ENCODE measurements at regions not wholly inside any gene's neighbourhood (a gene's known extent, or its start where the extent isn't known, plus 50 kb on each side); places are given as distances from the start of the nearest gene placed in this dataset.
"Not testable (repeated sequence)": the region's sequence is repeated elsewhere in the genome, so short reads cannot be mapped to it uniquely, and the experiment has no call there.

DNA sequence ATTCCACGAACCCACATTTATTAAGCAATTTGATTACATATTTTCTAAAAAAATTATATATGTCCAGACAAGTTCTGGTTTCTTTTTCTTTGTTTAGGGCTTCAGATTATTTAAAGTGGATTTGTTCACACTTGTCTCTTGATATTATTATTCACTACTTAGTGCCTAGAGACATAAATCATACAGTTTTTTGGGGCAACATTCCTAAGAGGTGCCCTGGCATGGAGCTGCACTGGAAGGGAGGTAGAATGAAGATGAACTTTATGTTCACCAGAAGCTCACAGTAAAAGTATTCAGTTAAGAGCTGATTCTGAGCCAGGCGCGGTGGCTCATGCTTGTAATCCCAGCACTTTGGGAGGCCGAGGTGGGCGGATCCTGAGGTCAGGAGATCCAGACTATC, 762.7 kb upstream of the TMEFF2 start:
- Histone ChIP-seq H3K4me1 (ENCODE audit: control insufficient read depth, insufficient read depth, low read length) (no peaks in the 10 kb centered on the region), H3K4me3 (ENCODE audit: low read length) (no peak overlapping the region), H3K27ac (ENCODE audit: low read depth, low read length) (no peak overlapping the region), H3K27me3 (ENCODE audit: control insufficient read depth, insufficient read depth, low read length) (no peaks in the 10 kb centered on the region), H3K36me3 (ENCODE audit: control insufficient read depth, insufficient read depth, low read length) (no peaks in the 10 kb centered on the region), H3K9ac (ENCODE audit: low read length) (no peak overlapping the region)

DNA sequence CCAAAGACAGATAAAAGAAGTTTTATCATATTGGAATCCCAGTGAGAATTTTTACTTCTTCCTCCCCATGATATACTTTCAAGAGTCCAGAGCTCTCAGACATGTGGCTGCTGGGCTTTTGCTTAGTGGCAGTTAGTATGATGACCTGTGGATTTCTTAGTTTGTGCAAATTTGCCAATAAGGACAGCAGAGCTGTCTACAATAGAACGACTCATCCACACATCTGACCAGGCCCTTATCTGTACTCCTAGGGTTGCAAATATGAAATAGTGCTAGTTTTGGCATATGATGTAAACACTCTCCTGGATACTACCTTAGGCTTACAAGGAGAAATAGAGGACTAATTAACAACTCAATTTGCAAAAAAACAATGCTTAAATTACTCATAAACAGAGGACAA, 758.4 kb upstream of the TMEFF2 start:
- Histone ChIP-seq H3K9ac (ENCODE audit: low read length) (no peak overlapping the region), H3K36me3 (ENCODE audit: control insufficient read depth, insufficient read depth, low read length) (no peaks in the 10 kb centered on the region), H3K4me1 (ENCODE audit: control insufficient read depth, insufficient read depth, low read length) (no peaks in the 10 kb centered on the region), H3K27me3 (ENCODE audit: control insufficient read depth, insufficient read depth, low read length) (no peaks in the 10 kb centered on the region), H3K27ac (ENCODE audit: low read depth, low read length) (no peak overlapping the region), H3K4me3 (ENCODE audit: low read length) (no peak overlapping the region)

DNA sequence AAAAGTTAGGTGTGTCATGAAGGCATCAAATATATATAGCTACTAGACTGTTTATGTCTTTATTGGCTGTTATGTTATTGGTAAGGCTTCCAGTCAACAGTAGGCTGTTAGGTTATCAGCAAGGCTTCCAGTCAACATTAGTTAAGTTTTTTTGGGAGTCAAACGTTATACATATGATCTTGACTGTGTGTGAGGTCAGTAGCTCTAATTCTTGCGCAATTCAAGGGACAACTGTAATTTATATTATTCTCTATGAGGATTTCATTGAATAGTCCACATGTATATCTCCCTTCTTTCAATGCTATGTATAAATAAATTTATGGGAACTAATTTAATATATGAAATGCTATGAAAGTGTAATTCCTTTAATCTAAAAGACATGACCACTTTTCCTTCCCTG, 757.5 kb upstream of the TMEFF2 start:
- no peaks in the 10 kb centered on the region for H3K27me3 ChIP-seq (ENCODE audit: control insufficient read depth, insufficient read depth, low read length)
- no peak overlapping the region for H3K9ac ChIP-seq (ENCODE audit: low read length)
- H3K4me3 ChIP-seq (ENCODE audit: low read length), result no peak overlapping the region
- H3K4me1 ChIP-seq (ENCODE audit: control insufficient read depth, insufficient read depth, low read length), result no peaks in the 10 kb centered on the region
- H3K27ac ChIP-seq (ENCODE audit: low read depth, low read length), result no peak overlapping the region
- H3K36me3 ChIP-seq (ENCODE audit: control insufficient read depth, insufficient read depth, low read length), result no peaks in the 10 kb centered on the region

DNA sequence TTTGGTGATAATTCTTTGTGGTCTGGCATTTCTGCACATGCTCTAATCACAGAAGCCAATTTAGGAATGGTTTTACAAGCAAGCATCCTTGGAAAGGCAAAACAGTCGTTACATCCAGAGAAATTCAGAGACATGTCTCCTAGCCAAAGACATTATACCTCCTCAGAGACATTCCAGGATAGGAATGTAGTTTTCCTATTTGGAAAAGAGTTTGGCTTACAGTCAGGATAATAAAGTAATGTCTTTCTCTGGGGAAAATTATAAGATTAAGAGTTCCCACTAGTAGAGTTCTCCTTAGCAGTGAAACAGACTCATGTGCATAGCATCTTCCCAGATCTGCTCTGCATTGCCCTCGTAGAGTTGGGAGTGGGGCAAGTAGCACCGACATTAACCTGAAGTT, 753.6 kb upstream of the TMEFF2 start:
- no peak overlapping the region for H3K9ac ChIP-seq (ENCODE audit: low read length)
- H3K27me3 ChIP-seq (ENCODE audit: control insufficient read depth, insufficient read depth, low read length), result no peaks in the 10 kb centered on the region
- H3K4me3 ChIP-seq (ENCODE audit: low read length), result no peak overlapping the region
- H3K4me1 ChIP-seq (ENCODE audit: control insufficient read depth, insufficient read depth, low read length), result no peaks in the 10 kb centered on the region
- H3K27ac ChIP-seq (ENCODE audit: low read depth, low read length), result no peak overlapping the region
- H3K36me3 ChIP-seq (ENCODE audit: control insufficient read depth, insufficient read depth, low read length), result no peaks in the 10 kb centered on the region

DNA sequence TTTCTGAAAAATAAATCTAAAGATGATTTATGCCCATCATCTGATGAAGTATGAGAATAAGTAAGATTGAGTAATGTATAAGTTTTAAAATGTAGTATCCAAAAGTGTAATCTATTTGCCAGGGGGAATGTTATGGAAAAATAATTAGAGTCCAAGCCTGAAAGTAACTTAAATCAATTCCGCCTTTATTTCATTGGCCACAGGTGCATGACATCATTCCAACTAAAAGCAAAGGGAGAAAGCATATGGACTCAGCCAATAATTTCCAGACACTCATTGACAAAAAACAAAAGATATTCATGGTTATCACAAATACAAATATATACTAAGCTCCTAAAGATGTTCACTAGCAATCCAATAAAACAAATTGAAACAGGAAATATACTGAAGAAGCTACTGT, 752.6 kb upstream of the TMEFF2 start:
- Histone ChIP-seq H3K9ac (ENCODE audit: low read length) (no peak overlapping the region), H3K4me1 (ENCODE audit: control insufficient read depth, insufficient read depth, low read length) (no peaks in the 10 kb centered on the region), H3K4me3 (ENCODE audit: low read length) (no peak overlapping the region), H3K27me3 (ENCODE audit: control insufficient read depth, insufficient read depth, low read length) (no peaks in the 10 kb centered on the region), H3K36me3 (ENCODE audit: control insufficient read depth, insufficient read depth, low read length) (no peaks in the 10 kb centered on the region), H3K27ac (ENCODE audit: low read depth, low read length) (no peak overlapping the region)

DNA sequence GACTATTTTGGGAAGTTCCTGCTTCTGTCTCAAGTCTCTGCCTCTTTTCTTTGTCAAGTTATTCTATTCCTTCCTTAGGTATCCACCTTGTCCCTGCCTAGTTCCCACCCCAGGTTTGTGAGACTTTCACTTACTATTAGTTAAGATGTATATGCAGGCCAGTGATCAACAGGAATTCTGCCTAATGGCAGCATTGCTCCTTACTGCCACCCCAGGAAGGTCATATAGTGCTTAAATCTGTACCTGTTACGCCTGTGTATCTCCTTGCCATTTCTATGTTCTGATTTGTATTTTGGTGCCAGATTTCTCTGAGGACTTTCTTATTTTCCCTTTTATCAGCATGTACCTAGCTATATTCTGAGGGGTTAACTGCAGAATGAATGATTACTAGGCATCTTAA, 746.0 kb upstream of the TMEFF2 start:
- H3K4me3 ChIP-seq (ENCODE audit: low read length), result no peak overlapping the region
- H3K9ac ChIP-seq (ENCODE audit: low read length), result no peak overlapping the region
- no peaks in the 10 kb centered on the region for H3K36me3 ChIP-seq (ENCODE audit: control insufficient read depth, insufficient read depth, low read length)
- H3K4me1 ChIP-seq (ENCODE audit: control insufficient read depth, insufficient read depth, low read length), result no peaks in the 10 kb centered on the region
- H3K27ac ChIP-seq (ENCODE audit: low read depth, low read length), result no peak overlapping the region
- H3K27me3 ChIP-seq (ENCODE audit: control insufficient read depth, insufficient read depth, low read length), result no peaks in the 10 kb centered on the region

GRCh38 chr2:192932376-192932775, 737.6 kb upstream of the TMEFF2 start:
- no peak overlapping the region for H3K9ac ChIP-seq (ENCODE audit: low read length)
- H3K36me3 ChIP-seq (ENCODE audit: control insufficient read depth, insufficient read depth, low read length), result no peaks in the 10 kb centered on the region
- no peak overlapping the region for H3K4me3 ChIP-seq (ENCODE audit: low read length)
- no peaks in the 10 kb centered on the region for H3K27me3 ChIP-seq (ENCODE audit: control insufficient read depth, insufficient read depth, low read length)
- H3K27ac ChIP-seq (ENCODE audit: low read depth, low read length), result no peak overlapping the region
- no peaks in the 10 kb centered on the region for H3K4me1 ChIP-seq (ENCODE audit: control insufficient read depth, insufficient read depth, low read length)

DNA sequence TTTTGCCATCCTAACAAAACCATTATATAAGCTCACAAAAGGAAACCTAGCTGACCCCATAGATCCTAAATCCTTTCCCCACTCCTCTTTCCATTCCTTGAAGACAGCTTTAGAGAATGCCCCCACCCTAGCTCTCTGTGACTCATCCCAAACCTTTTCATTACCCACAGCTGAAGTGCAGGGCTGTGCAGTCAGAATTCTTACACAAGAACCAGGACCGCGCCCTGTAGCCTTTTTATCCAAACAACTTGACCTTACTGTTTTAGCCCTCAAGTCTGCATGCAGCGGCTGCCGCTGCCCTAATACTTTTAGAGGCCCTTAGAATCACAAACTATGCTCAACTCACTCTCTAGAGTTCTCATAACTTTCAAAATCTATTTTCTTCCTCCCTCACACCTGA, 726.9 kb upstream of the TMEFF2 start:
- not testable (repeated sequence) for H3K9ac ChIP-seq (ENCODE audit: low read length); H3K36me3 ChIP-seq (ENCODE audit: control insufficient read depth, insufficient read depth, low read length); H3K27me3 ChIP-seq (ENCODE audit: control insufficient read depth, insufficient read depth, low read length); H3K4me1 ChIP-seq (ENCODE audit: control insufficient read depth, insufficient read depth, low read length); H3K4me3 ChIP-seq (ENCODE audit: low read length); H3K27ac ChIP-seq (ENCODE audit: low read depth, low read length)

DNA sequence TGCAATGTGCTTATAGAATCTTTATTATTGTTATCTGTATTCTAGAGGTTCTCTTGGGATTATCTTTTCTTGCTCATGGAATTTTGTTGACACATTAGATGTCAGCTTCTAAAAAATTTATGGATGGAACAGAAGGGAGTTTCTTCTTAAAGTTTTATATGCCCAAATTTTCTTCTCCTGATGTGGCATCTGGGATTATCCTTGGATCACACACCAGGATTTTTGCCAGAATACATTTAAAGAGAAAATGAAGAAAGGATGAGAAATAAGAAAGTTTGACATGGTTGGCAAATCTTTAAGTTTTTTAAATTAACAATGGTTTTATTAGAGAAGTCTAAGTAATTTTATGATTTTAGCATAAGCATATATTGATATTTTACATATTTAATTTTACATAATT, 706.7 kb upstream of the TMEFF2 start:
- no peaks in the 10 kb centered on the region for H3K36me3 ChIP-seq (ENCODE audit: control insufficient read depth, insufficient read depth, low read length)

GRCh38 chr2:192899466-192899865, 704.7 kb upstream of the TMEFF2 start:
- Histone ChIP-seq H3K36me3 (ENCODE audit: control insufficient read depth, insufficient read depth, low read length) (no peaks in the 10 kb centered on the region), H3K27me3 (ENCODE audit: control insufficient read depth, insufficient read depth, low read length) (no peaks in the 10 kb centered on the region), H3K27ac (ENCODE audit: low read depth, low read length) (no peak overlapping the region), H3K9ac (ENCODE audit: low read length) (no peak overlapping the region), H3K4me1 (ENCODE audit: control insufficient read depth, insufficient read depth, low read length) (no peaks in the 10 kb centered on the region), H3K4me3 (ENCODE audit: low read length) (no peak overlapping the region)

More for the DNA sequence above, 706.7 kb upstream of the TMEFF2 start:
- H3K4me3 ChIP-seq (ENCODE audit: low read length), result no peak overlapping the region
- no peak overlapping the region for H3K27ac ChIP-seq (ENCODE audit: low read depth, low read length)
- no peak overlapping the region for H3K9ac ChIP-seq (ENCODE audit: low read length)
- no peaks in the 10 kb centered on the region for H3K27me3 ChIP-seq (ENCODE audit: control insufficient read depth, insufficient read depth, low read length)
- H3K4me1 ChIP-seq (ENCODE audit: control insufficient read depth, insufficient read depth, low read length), result no peaks in the 10 kb centered on the region

- H3K4me3 ChIP-seq (ENCODE audit: low read length); H3K36me3 ChIP-seq (ENCODE audit: control insufficient read depth, insufficient read depth, low read length); H3K27me3 ChIP-seq (ENCODE audit: control insufficient read depth, insufficient read depth, low read length); H3K27ac ChIP-seq (ENCODE audit: low read depth, low read length); H3K4me1 ChIP-seq (ENCODE audit: control insufficient read depth, insufficient read depth, low read length); H3K9ac ChIP-seq (ENCODE audit: low read length): not testable (repeated sequence)
These were observed 699.2 kb upstream of the TMEFF2 start for GRCh38 chr2:192893976-192894375.

DNA sequence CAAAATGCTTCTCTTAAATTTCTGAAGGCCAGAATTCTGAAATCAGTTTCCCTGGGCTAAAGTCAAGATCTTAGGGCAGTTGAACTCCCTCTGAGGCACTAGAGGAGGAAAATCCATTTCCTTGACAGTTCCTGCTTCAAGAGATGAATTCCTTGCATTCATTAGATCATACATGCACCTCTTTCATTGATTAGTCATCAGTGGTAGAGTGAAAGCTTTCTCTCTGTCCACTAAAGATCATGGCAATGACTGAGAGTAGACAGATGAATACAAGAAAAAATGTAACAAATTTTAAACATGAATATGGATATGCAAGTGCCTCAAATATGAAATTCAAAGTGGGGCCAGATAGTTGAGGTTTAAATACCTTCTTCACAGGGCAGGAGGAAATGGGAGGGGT, 693.4 kb upstream of the TMEFF2 start:
- no peak overlapping the region for H3K4me3 ChIP-seq (ENCODE audit: low read length)
- H3K4me1 ChIP-seq (ENCODE audit: control insufficient read depth, insufficient read depth, low read length), result no peaks in the 10 kb centered on the region
- H3K27me3 ChIP-seq (ENCODE audit: control insufficient read depth, insufficient read depth, low read length), result no peaks in the 10 kb centered on the region
- no peaks in the 10 kb centered on the region for H3K36me3 ChIP-seq (ENCODE audit: control insufficient read depth, insufficient read depth, low read length)
- no peak overlapping the region for H3K27ac ChIP-seq (ENCODE audit: low read depth, low read length)
- H3K9ac ChIP-seq (ENCODE audit: low read length), result no peak overlapping the region

DNA sequence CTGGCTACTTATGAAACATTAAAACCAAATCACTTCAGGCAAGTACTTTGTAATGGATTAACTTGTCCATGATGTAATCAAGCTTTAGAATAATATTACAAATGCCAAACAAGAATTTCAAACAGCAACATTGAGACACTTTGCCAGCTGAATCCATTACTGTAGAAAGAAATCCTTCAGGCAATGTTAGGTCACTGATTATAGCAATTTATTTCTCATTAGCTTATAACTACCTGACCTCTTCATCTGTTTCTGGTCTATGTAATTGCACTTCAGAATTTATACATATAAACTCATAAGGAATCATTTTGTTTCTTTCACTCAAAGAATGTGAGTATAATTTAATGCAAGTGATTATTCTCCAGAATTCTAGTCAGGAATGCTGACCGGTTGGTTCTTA, 692.6 kb upstream of the TMEFF2 start:
- Histone ChIP-seq H3K27me3 (ENCODE audit: control insufficient read depth, insufficient read depth, low read length) (no peaks in the 10 kb centered on the region), H3K9ac (ENCODE audit: low read length) (no peak overlapping the region), H3K27ac (ENCODE audit: low read depth, low read length) (no peak overlapping the region), H3K4me1 (ENCODE audit: control insufficient read depth, insufficient read depth, low read length) (no peaks in the 10 kb centered on the region), H3K4me3 (ENCODE audit: low read length) (no peak overlapping the region), H3K36me3 (ENCODE audit: control insufficient read depth, insufficient read depth, low read length) (no peaks in the 10 kb centered on the region)

DNA sequence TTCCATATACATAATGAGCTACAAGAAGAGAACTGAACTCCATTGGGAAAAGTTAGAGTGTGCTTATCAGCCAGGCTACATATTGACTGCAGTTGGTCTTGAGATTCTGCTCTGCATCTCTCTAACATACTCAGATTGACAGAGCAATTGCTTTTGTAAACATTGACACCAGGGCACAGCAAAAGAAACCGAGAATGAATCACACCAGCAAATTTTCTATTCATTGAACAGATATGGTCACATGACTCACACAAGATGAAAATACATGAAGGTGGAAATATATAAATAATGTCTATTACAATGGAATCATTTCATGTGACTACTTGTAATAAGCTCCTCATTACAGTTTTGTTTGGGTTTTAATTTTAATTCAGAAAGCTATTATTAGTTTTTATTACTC, 691.9 kb upstream of the TMEFF2 start:
- Histone ChIP-seq H3K4me3 (ENCODE audit: low read length) (no peak overlapping the region), H3K27me3 (ENCODE audit: control insufficient read depth, insufficient read depth, low read length) (no peaks in the 10 kb centered on the region), H3K36me3 (ENCODE audit: control insufficient read depth, insufficient read depth, low read length) (no peaks in the 10 kb centered on the region), H3K27ac (ENCODE audit: low read depth, low read length) (no peak overlapping the region), H3K9ac (ENCODE audit: low read length) (no peak overlapping the region), H3K4me1 (ENCODE audit: control insufficient read depth, insufficient read depth, low read length) (no peaks in the 10 kb centered on the region)
